Tibial nerve (tissue), 4 donors: ENCODE measurements at regions not wholly inside any gene's neighbourhood (a gene's known extent, or its start where the extent isn't known, plus 50 kb on each side); places are given as distances from the start of the nearest gene placed in this dataset.

Experiments used
- DNase-seq, 2 donors: peaks; one replicate each; pipeline ENCODE4 v3.0.0-alpha.2; 2019; ENCODE audit warnings: low spot score in 2 of 2
- H3K27ac ChIP-seq, 4 donors: fragments of 200-600 bp; sonication (generic) in 3 of 4; one replicate each; pipeline ENCODE4 v1.5.1; 2017 to 2019; ENCODE audit warnings: mild to moderate bottlenecking in 1 of 4
- H3K27me3 ChIP-seq, 2 donors: fragments of 200-600 bp; sonication (generic) in 1 of 2; one replicate each; pipeline versions ENCODE4 v1.5.1 to v1.6.0; 2017 to 2019
- H3K36me3 ChIP-seq, 3 donors: fragments of 200-600 bp; sonication (generic); one replicate each; pipeline ENCODE4 v1.5.1; 2018 to 2019
- H3K4me1 ChIP-seq, 4 donors: fragments of 200-600 bp; sonication (generic) in 3 of 4; one replicate each; pipeline ENCODE4 v1.5.1; 2017 to 2019
- H3K4me3 ChIP-seq, 4 donors: fragments of 200-600 bp; sonication (generic) in 3 of 4; one replicate each; pipeline ENCODE4 v1.5.1; 2017 to 2019; ENCODE audit warnings: mild to moderate bottlenecking in 1 of 4, moderate library complexity in 1 of 4
- H3K9me3 ChIP-seq, 4 donors: fragments of 200-600 bp; sonication (generic) in 3 of 4; one replicate each; pipeline ENCODE4 v1.5.1; 2017 to 2019
- EP300 ChIP-seq, 2 donors: sonication (generic); formaldehyde crosslinking; IDR thresholded peaks; one replicate each; pipeline ENCODE4 v1.6.1; 2017; ENCODE audit warnings: antibody characterized with exemption in 2 of 2, mild to moderate bottlenecking in 1 of 2
- POLR2A ChIP-seq, 2 donors: fragments of 450-650 bp; IDR thresholded peaks; one replicate each; pipeline ENCODE4 v1.6.1; 2017; ENCODE audit warnings: antibody characterized with exemption in 2 of 2, mild to moderate bottlenecking in 2 of 2, moderate library complexity in 2 of 2
- WGBS, 2 donors: methylation state at CpG; one replicate each; pipeline ENCODE4 v1.1.5; 2018; 5-methylcytosine and 5-hydroxymethylcytosine counted together
- TF ChIP-seq, protein P1 (sequence below), 5 experiments: fragments of 200-600 bp in 3 of 5; fragments of 450-650 bp in 2 of 5; sonication (generic) in 3 of 5; IDR thresholded peaks; one replicate each; pipeline ENCODE4 v1.5.1; 2016 to 2019; ENCODE audit warnings: antibody characterized with exemption in 5 of 5, mild to moderate bottlenecking in 3 of 5, moderate library complexity in 2 of 5

- no peaks in the 10 kb centered on the region for H3K4me1 ChIP-seq
- WGBS, 2 donors: 78 to 84% methylated on average over 3 of the region's 3 CpGs
- no peaks in the 10 kb centered on the region for H3K36me3 ChIP-seq
- H3K4me3 ChIP-seq: no peak overlapping the region
- no peak for DNase-seq
- no peaks in the 10 kb centered on the region for H3K27me3 ChIP-seq
- no peaks in the 10 kb centered on the region for H3K9me3 ChIP-seq
- H3K27ac ChIP-seq: no peak overlapping the region
- no peak for TF ChIP-seq EP300 (IDR thresholded peaks at IDR 0.05)
- TF ChIP-seq, protein P1, sequence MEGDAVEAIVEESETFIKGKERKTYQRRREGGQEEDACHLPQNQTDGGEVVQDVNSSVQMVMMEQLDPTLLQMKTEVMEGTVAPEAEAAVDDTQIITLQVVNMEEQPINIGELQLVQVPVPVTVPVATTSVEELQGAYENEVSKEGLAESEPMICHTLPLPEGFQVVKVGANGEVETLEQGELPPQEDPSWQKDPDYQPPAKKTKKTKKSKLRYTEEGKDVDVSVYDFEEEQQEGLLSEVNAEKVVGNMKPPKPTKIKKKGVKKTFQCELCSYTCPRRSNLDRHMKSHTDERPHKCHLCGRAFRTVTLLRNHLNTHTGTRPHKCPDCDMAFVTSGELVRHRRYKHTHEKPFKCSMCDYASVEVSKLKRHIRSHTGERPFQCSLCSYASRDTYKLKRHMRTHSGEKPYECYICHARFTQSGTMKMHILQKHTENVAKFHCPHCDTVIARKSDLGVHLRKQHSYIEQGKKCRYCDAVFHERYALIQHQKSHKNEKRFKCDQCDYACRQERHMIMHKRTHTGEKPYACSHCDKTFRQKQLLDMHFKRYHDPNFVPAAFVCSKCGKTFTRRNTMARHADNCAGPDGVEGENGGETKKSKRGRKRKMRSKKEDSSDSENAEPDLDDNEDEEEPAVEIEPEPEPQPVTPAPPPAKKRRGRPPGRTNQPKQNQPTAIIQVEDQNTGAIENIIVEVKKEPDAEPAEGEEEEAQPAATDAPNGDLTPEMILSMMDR (IDR thresholded peaks at IDR 0.05): no peak
- TF ChIP-seq POLR2A (IDR thresholded peaks at IDR 0.05): no peak
Observed at GRCh38 chr11:133601641-133602040, 69.3 kb upstream of the OPCML start.

DNA sequence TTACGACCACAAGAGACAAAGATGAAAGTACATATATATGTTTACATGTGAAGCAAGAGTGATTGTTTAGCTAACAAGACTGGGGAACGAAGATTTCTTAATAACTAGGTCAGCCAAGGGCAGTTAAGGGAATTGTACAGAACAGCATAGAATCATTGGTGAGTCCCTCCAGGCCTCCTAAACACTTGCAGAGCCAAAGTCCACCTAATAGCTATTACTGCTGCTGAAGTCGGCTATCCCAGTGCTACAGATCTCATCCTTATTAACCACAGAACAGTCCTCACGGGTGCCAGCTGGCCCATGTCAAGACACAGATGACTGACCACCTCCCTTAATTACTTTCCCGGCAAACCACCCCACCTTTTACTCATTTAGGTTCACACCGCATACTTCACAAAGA is 68.5 kb upstream of the OPCML start:
- Histone ChIP-seq H3K9me3 (no peaks in the 10 kb centered on the region), H3K36me3 (no peaks in the 10 kb centered on the region), H3K27ac (no peak overlapping the region), H3K4me1 (no peaks in the 10 kb centered on the region), H3K4me3 (no peak overlapping the region), H3K27me3 (no peaks in the 10 kb centered on the region)
- DNase-seq: no peak
- no peak for TF ChIP-seq POLR2A (IDR thresholded peaks at IDR 0.05)
- TF ChIP-seq EP300 (IDR thresholded peaks at IDR 0.05): no peak
- TF ChIP-seq, protein P1 (IDR thresholded peaks at IDR 0.05): no peak
- 50 to 55% methylated on average over 6 of the region's 6 CpGs for WGBS, 2 donors

GRCh38 chr11:133600306-133600705 is 68.0 kb upstream of the OPCML start:
- H3K27me3 ChIP-seq: no peaks in the 10 kb centered on the region
- no peaks in the 10 kb centered on the region for H3K36me3 ChIP-seq
- no peak for TF ChIP-seq POLR2A (IDR thresholded peaks at IDR 0.05)
- TF ChIP-seq, protein P1 (IDR thresholded peaks at IDR 0.05): no peak
- TF ChIP-seq EP300 (IDR thresholded peaks at IDR 0.05): no peak
- H3K4me1 ChIP-seq: no peaks in the 10 kb centered on the region
- no peak overlapping the region for H3K4me3 ChIP-seq
- no peaks in the 10 kb centered on the region for H3K9me3 ChIP-seq
- no peak for DNase-seq
- 73 to 90% methylated on average over 5 of the region's 5 CpGs for WGBS, 2 donors
- H3K27ac ChIP-seq: no peak overlapping the region

- Histone ChIP-seq H3K4me1 (no peaks in the 10 kb centered on the region), H3K36me3 (no peaks in the 10 kb centered on the region), H3K9me3 (no peaks in the 10 kb centered on the region), H3K27me3 (no peaks in the 10 kb centered on the region), H3K27ac (no peak overlapping the region), H3K4me3 (no peak overlapping the region)
- TF ChIP-seq POLR2A (IDR thresholded peaks at IDR 0.05) (no peak), EP300 (IDR thresholded peaks at IDR 0.05) (no peak)
- TF ChIP-seq, protein P1 (IDR thresholded peaks at IDR 0.05): no peak
- no peak for DNase-seq
- 65 to 78% methylated on average over 3 of the region's 3 CpGs for WGBS, 2 donors
Observed at GRCh38 chr11:133598906-133599305, 66.6 kb upstream of the OPCML start.

GRCh38 chr11:133597236-133597635 is 64.9 kb upstream of the OPCML start:
- no peak for DNase-seq
- Histone ChIP-seq H3K4me1 (no peaks in the 10 kb centered on the region), H3K27me3 (no peaks in the 10 kb centered on the region), H3K36me3 (no peaks in the 10 kb centered on the region), H3K27ac (no peak overlapping the region), H3K9me3 (no peaks in the 10 kb centered on the region), H3K4me3 (no peak overlapping the region)
- TF ChIP-seq, protein P1 (IDR thresholded peaks at IDR 0.05): no peak
- TF ChIP-seq EP300 (IDR thresholded peaks at IDR 0.05): no peak
- TF ChIP-seq POLR2A (IDR thresholded peaks at IDR 0.05): no peak
- WGBS, 2 donors: 84 to 86% methylated on average over 3 of the region's 3 CpGs
